ENCODE measurements at regions not wholly inside any gene's neighbourhood (a gene's known extent, or its start where the extent isn't known, plus 50 kb on each side); places are given as distances from the start of the nearest gene placed in this dataset.

- H3K4me1 ChIP-seq (ENCODE audit: control insufficient read depth in 1 of 2, insufficient read depth in 2 of 2, low read length in 2 of 2): peaks cover 3 to 12% of the 10 kb centered on the region in 2 experiments; a peak in 3 of 4 replicates
- H3K27ac ChIP-seq (ENCODE audit: low read depth, low read length): no peak overlapping the region
- H3K36me3 ChIP-seq (ENCODE audit: control insufficient read depth in 1 of 2, insufficient read depth in 2 of 2, low read length in 2 of 2): no peaks in the 10 kb centered on the region
- H3K9me2 ChIP-seq (ENCODE audit: insufficient read depth): no peaks in the 10 kb centered on the region; the same call in 1 of the 2 replicates
- ChIA-PET CTCF (no interaction called here), POLR2A (no interaction called here), RAD21 (ENCODE audit: low non-redundant PET in 1 of 2, low total read pairs in 2 of 2, uncharacterized antibody in 2 of 2, unreplicated experiment in 2 of 2) (no interaction called here)
- H2AFZ ChIP-seq (ENCODE audit: low read depth, low read length, poor library complexity, severe bottlenecking): no peak overlapping the region
- intact Hi-C loops (cut with micrococcal nuclease): no loop called here
- no peaks in the 10 kb centered on the region for H3K9me3 ChIP-seq (ENCODE audit: control insufficient read depth in 1 of 2, insufficient read depth in 1 of 2, low read depth in 1 of 2, low read length in 2 of 2)
- no peaks in the 10 kb centered on the region for H3K27me3 ChIP-seq (ENCODE audit: insufficient read depth, low read length)
- no peaks in the 10 kb centered on the region for H3K79me2 ChIP-seq (ENCODE audit: insufficient read depth, low read length)
- DNase-seq (ENCODE audit: low read depth, low spot score) (no peak), ATAC-seq (no peak)
- H3K4me2 ChIP-seq (ENCODE audit: low read length): no peak overlapping the region
- no peak overlapping the region for H3K4me3 ChIP-seq (replicated peaks in 1 of 2; ENCODE audit: low read depth in 1 of 2, low read length in 2 of 2)
- no peaks in the 10 kb centered on the region for H4K20me1 ChIP-seq (ENCODE audit: insufficient read depth)
- TF ChIP-seq RAD21 (IDR thresholded peaks at IDR 0.05; ENCODE audit: low read depth): no peak
- TF ChIP-seq, protein P1, sequence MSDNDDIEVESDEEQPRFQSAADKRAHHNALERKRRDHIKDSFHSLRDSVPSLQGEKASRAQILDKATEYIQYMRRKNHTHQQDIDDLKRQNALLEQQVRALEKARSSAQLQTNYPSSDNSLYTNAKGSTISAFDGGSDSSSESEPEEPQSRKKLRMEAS (IDR thresholded peaks at IDR 0.05): no peak
- TF ChIP-seq CBX3 (IDR thresholded peaks at IDR 0.05; ENCODE audit: low read depth): no peak
- no peak for TF ChIP-seq ELF1 (IDR thresholded peaks at IDR 0.05; ENCODE audit: borderline replicate concordance, low read depth)
- BruUV-seq (replicated peaks): no TSS peak
- no peak overlapping the region for H3K9ac ChIP-seq (ENCODE audit: low read length)
Observed at GRCh38 chr9:108168236-108168850, 678.8 kb upstream of the KLF4 start.

DNA sequence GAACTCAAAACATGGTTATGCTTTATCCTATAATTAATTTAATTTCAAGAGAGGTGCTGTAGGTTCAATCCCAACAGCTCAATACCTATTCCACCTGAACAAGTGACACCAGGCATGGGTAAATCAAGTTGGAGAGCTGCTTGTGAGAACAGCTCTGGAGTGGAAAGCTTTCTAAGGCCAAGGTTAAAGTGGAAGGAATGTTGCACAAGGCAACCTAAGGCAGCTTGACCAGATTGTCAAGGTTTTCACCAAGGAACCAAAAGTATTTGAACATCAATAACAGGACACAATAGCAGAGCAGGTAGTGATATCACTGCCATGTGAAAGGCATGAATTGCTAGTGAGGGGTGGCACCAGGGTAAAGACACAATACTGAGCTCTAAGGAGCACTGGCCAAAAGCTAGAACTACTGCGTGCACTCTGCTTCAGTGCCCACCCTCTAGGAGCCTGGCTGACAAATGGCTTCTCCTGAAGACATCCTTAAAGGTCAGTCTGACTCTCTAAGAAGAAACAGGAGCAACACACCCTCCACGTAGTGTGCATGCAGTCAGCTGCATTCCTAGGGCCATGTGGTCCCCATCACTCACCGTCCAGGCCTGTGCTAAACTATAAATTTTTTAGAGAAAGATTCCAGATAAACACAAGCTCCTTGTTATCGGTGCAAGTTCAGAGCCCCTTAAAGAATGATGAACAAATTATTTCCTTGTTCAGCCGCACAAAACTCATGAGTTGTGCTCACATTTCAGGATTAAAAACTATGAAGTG, 677.7 kb upstream of the KLF4 start:
- H3K4me3 ChIP-seq (replicated peaks in 1 of 2; ENCODE audit: low read depth in 1 of 2, low read length in 2 of 2): no peak overlapping the region
- H3K9me2 ChIP-seq (ENCODE audit: insufficient read depth): no peaks in the 10 kb centered on the region; the same call in 1 of the 2 replicates
- no peak overlapping the region for H2AFZ ChIP-seq (ENCODE audit: low read depth, low read length, poor library complexity, severe bottlenecking)
- H3K36me3 ChIP-seq (ENCODE audit: control insufficient read depth in 1 of 2, insufficient read depth in 2 of 2, low read length in 2 of 2): no peaks in the 10 kb centered on the region
- ATAC-seq (no peak), DNase-seq (ENCODE audit: low read depth, low spot score) (no peak)
- RAD21 ChIA-PET (ENCODE audit: low non-redundant PET in 1 of 2, low total read pairs in 2 of 2, uncharacterized antibody in 2 of 2, unreplicated experiment in 2 of 2): no interaction called here
- POLR2A ChIA-PET: no interaction called here
- H4K20me1 ChIP-seq (ENCODE audit: insufficient read depth): no peaks in the 10 kb centered on the region
- CTCF ChIA-PET: no interaction called here
- H3K27me3 ChIP-seq (ENCODE audit: insufficient read depth, low read length): no peaks in the 10 kb centered on the region
- H3K4me1 ChIP-seq (ENCODE audit: control insufficient read depth in 1 of 2, insufficient read depth in 2 of 2, low read length in 2 of 2): peaks cover 3 to 20% of the 10 kb centered on the region in 2 experiments; a peak in 3 of 4 replicates
- BruUV-seq (replicated peaks): no TSS peak
- no peak overlapping the region for H3K9ac ChIP-seq (ENCODE audit: low read length)
- H3K27ac ChIP-seq (ENCODE audit: low read depth, low read length): no peak overlapping the region
- TF ChIP-seq JUND (IDR thresholded peaks at IDR 0.05): no peak
- TF ChIP-seq, protein P1 (IDR thresholded peaks at IDR 0.05): no peak
- no peaks in the 10 kb centered on the region for H3K79me2 ChIP-seq (ENCODE audit: insufficient read depth, low read length)
- H3K4me2 ChIP-seq (ENCODE audit: low read length): no peak overlapping the region
- intact Hi-C loops (cut with micrococcal nuclease): no loop called here
- no peaks in the 10 kb centered on the region for H3K9me3 ChIP-seq (ENCODE audit: control insufficient read depth in 1 of 2, insufficient read depth in 1 of 2, low read depth in 1 of 2, low read length in 2 of 2)

Measured in HCT116 (cell line).